Psoas muscle (tissue), 7 donors: ENCODE measurements at regions not wholly inside any gene's neighbourhood (a gene's known extent, or its start where the extent isn't known, plus 50 kb on each side); places are given as distances from the start of the nearest gene placed in this dataset.
A peak's percentile ranks its signal among the peaks of the same experiment; 100 is the strongest.

Source experiments
- ATAC-seq, 4 donors: fragments of 200-7000 bp; cut with Tn5 transposase; one replicate each; pipeline ENCODE4 v1.9.1; 2020; ENCODE audit warnings: moderate library complexity in 3 of 4, mild to moderate bottlenecking in 2 of 4
- DNase-seq, 2 donors: peaks; one replicate each; pipeline ENCODE4 v3.0.0-alpha.2; 2020
- H3K27ac ChIP-seq: fragments of 200-600 bp; one replicate; pipeline ENCODE4 v1.8.0; 2022
- H3K27me3 ChIP-seq, 3 donors: fragments of 200-600 bp in 1 of 3; one replicate each; pipeline versions ENCODE4 v1.6.1 to v1.8.0; 2013 to 2022; ENCODE audit warnings: low read length in 2 of 3, mild to moderate bottlenecking in 2 of 3, moderate library complexity in 1 of 3; ENCODE audit not compliant: insufficient read depth in 3 of 3
- H3K36me3 ChIP-seq, 2 donors: fragments of 200-600 bp in 1 of 2; one replicate each; pipeline versions ENCODE4 v1.6.1 to v1.8.0; 2013 to 2022; ENCODE audit warnings: low read depth in 1 of 2, mild to moderate bottlenecking in 1 of 2, moderate library complexity in 1 of 2; ENCODE audit not compliant: insufficient read depth in 1 of 2
- H3K4me1 ChIP-seq: fragments of 200-600 bp; one replicate; pipeline ENCODE4 v1.8.0; 2022
- H3K4me3 ChIP-seq: fragments of 200-600 bp; one replicate; pipeline ENCODE4 v1.8.0; 2022; ENCODE audit warnings: mild to moderate bottlenecking
- H3K9me3 ChIP-seq: fragments of 200-600 bp; one replicate; pipeline ENCODE4 v1.8.0; 2022
- CTCF ChIP-seq: fragments of 200-600 bp; IDR thresholded peaks from one replicate; pipeline ENCODE4 v1.8.0; 2022; ENCODE audit warnings: antibody characterized with exemption
- WGBS, 3 donors: extraction: QIAGEN DNeasy Blood & Tissue Kit; methylation state at CpG; one replicate each; pipeline versions ENCODE4 v1.1.6 to v1.1.7; 2013; 5-methylcytosine and 5-hydroxymethylcytosine counted together
- intact Hi-C, 2 donors: fragments of 100-400 bp; cut with DNase I; formaldehyde crosslinking; loops; one replicate each; pipeline versions ENCODE4 v1.11.0 to v1.14.2; 2022
- donor health status: healthy with polysubstance abuse.
- donor health status: DM: no; HTN: no; CAD: no; lungs with moderate emphysema.
- donor health status: Bipolar disorder and iron deficiency.
- donor health status: healthy.
- donor health status: DM: yes; HTN: yes; CAD: no.
- donor health status: DM: no; HTN: no; CAD: no.
- donor health status: DM: yes; HTN: yes; CAD: no.

- H3K4me1 ChIP-seq, result no peaks in the 10 kb centered on the region
- no peak overlapping the region for H3K27ac ChIP-seq
- no peak overlapping the region for H3K4me3 ChIP-seq
- WGBS, 3 donors, result 89 to 94% (median 92%) methylated on average over 17 of the region's 17 CpGs
- DNase-seq, result peak; percentile 12 to 42
- TF ChIP-seq CTCF, result no peak
- H3K27me3 ChIP-seq, result peaks cover 0 to 2% (median 0%) of the 10 kb centered on the region in 3 donors
- intact Hi-C loops, result no loop called here
- ATAC-seq, result no peak
- H3K36me3 ChIP-seq, result no peaks in the 10 kb centered on the region
- no peaks in the 10 kb centered on the region for H3K9me3 ChIP-seq
Observed at GRCh38 chr11:69381681-69382130, 87.8 kb downstream of the MYEOV start.

DNA sequence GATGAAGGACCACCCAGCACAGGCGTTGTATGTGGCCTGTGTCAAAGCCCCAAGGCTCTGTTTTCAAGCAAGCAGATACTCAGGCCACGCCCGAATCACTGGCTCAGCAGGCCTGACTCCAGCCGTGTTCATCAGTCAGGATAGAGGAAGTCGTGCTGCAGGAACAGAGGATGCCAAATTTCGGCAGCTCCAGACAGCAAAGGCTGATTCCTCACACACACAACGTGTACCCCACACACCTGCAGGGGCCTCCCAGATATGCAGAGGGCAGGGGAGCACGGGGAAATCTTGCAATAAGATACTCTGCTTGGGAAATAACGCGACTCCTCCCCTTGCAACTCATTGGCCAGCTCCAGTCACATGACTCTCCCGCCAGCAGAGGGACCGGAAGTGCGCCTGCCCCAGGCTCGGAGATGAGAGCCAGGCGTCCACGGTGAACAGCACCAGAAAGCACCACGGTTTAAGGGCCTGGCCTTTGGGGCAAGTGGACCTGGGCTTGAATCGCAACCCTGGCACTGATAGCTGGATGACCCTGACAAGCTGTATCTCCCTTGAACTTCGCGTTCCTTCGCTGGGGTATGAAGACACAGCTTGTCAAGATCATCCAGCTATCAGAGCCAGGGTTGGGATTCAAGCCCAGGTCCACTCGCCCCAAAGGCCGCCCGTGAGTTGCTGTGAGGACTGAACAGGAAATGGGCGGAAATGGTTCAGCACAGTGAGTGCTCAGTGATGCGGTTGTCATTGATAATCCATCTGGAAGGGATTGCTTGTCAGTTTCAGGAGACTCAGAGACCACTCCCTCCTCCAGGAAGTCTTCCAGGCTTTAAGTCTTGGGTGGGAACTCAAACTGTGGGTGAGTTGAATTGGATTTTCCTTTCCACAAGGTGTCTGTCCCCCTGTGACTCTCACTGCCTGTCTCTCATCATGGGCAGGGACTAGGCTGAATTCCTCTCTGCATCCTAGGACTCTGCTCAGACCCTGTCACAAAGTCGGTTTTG, 88.5 kb downstream of the MYEOV start:
- ATAC-seq (peak in 1 of 4 donors; percentile 62), DNase-seq (peak; percentile 55 to 64)
- no peaks in the 10 kb centered on the region for H3K9me3 ChIP-seq
- no peak overlapping the region for H3K27ac ChIP-seq
- WGBS, 3 donors, result 74 to 82% (median 76%) methylated on average over 27 of the region's 27 CpGs
- no peak for TF ChIP-seq CTCF
- H3K4me1 ChIP-seq, result no peaks in the 10 kb centered on the region
- intact Hi-C loops, result no loop called here
- H3K27me3 ChIP-seq, result peaks cover 0 to 2% (median 0%) of the 10 kb centered on the region in 3 donors
- H3K4me3 ChIP-seq, result no peak overlapping the region
- no peaks in the 10 kb centered on the region for H3K36me3 ChIP-seq

DNA sequence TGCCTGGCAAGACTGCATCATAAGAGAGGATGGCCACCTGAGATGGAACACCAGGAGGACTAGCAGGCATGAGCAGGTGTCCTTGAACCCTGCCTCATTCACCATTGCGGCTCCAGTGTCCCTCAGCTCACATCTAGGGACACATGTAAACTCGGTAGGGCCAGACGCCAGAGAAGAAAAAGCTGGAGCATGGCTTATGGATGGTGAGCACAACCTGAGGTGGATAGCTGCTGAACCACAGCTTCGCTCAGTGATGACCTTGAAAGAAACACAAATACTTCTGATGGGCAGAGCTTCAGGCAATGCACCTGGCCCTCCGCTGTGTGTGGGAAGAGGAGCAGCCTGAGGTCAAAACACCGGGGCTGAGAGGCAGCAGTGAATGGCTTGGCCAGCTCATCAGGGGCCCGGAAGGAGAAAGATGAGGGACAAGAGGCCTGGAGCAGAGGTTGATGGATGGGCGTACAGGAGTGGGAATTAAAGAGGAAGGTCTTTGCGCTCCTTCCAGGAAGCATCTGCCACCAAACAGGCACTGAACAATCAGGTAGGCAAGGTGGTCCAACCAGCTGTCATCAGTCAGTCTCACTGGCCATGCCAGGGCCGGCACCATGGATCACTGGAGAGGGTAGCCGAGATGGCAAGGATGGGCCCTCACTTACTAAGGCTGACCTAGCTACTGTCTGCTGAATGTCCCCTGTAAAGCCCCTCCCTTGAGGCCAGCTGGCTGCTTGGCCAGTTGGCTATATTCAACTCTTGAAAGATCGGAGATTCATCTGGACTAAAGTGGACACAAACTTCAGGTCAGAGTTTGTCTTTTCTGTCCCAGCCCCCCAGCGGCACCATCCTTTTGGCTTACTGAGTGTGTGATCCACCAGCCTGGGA, 89.7 kb downstream of the MYEOV start:
- DNase-seq, result no peak
- Histone ChIP-seq H3K4me3 (no peak overlapping the region), H3K27ac (no peak overlapping the region), H3K27me3 (peaks cover 0 to 2% (median 0%) of the 10 kb centered on the region in 3 donors), H3K36me3 (no peaks in the 10 kb centered on the region), H3K4me1 (no peaks in the 10 kb centered on the region), H3K9me3 (peaks cover 8% of the 10 kb centered on the region)
- no peak for ATAC-seq
- intact Hi-C loops, result no loop called here
- no peak for TF ChIP-seq CTCF
- 81 to 85% (median 82%) methylated on average over 13 of the region's 13 CpGs for WGBS, 3 donors

DNA sequence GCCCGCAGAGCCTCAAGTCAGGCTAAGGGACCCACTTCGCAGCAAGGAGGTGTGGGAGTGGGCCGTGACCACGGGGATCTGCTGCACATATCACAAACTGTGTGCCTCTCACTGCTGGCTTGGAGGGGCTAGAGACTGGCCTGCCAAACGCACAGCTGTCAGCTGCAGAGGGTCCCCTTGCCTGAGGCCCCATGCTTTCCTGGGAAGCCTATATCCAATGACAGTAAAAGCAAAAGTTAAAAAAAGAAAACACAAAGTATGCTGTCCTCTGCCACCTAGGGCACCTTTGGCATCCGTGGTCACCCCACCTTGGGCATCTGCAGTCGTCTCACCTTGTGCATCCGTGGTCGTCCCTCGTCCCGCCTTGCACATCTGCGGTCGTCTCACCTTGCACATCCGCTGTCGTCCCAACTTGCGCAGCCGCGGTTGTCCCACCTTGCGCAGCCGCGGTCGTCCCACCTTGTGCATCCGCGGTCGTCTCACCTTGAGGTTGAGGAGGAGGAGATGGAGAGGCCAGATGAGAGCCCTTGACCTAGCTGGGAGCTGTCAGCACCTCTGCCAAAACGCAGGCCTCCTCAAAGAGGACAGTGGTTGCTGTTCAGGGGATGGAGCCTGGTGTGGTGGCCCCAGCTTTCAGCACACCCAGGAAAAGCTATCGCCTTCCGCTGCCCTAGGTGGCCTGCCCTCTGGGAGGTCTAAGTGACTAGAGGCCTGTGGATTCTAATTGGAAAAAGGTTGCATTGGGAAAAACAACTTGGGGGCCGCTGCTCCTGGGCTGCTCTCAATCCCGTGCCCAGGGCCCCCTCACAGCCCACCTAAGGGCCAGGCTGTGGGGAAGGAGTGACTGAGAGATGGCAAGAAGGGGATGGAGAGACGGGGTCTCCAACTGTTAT, 90.5 kb downstream of the MYEOV start:
- peaks cover 0 to under 1% (median 0%) of the 10 kb centered on the region in 3 donors for H3K27me3 ChIP-seq
- TF ChIP-seq CTCF, result no peak
- ATAC-seq, result no peak
- H3K27ac ChIP-seq, result no peak overlapping the region
- H3K4me3 ChIP-seq, result no peak overlapping the region
- no peaks in the 10 kb centered on the region for H3K36me3 ChIP-seq
- peaks cover 13% of the 10 kb centered on the region for H3K9me3 ChIP-seq
- 80 to 82% (median 81%) methylated on average over 31 of the region's 31 CpGs for WGBS, 3 donors
- intact Hi-C loops, result no loop called here
- no peak for DNase-seq
- H3K4me1 ChIP-seq, result no peaks in the 10 kb centered on the region
